Endodermal cell (in vitro differentiated cells): ENCODE measurements at regions not wholly inside any gene's neighbourhood (a gene's known extent, or its start where the extent isn't known, plus 50 kb on each side); places are given as distances from the start of the nearest gene placed in this dataset.

Experiments used
- DNase-seq: peaks from one replicate; pipeline ENCODE4 v3.0.0-alpha.2; 2017
- H3K27ac ChIP-seq: 2 replicates; pipeline ENCODE4 v1.5.1; 2013; ENCODE audit warnings: mild to moderate bottlenecking, low read depth, low read length, moderate library complexity
- H3K27me3 ChIP-seq: 2 replicates; pipeline ENCODE4 v1.6.1; 2013; ENCODE audit warnings: mild to moderate bottlenecking, low read length, moderate library complexity; ENCODE audit not compliant: insufficient read depth, control insufficient read depth, poor library complexity, severe bottlenecking
- H3K36me3 ChIP-seq: 2 replicates; pipeline ENCODE4 v1.7.0; 2013; ENCODE audit warnings: mild to moderate bottlenecking, low read length, moderate library complexity; ENCODE audit not compliant: control insufficient read depth, insufficient read depth
- H3K4me1 ChIP-seq: one replicate; pipeline ENCODE4 v1.7.0; 2013; ENCODE audit warnings: low read length; ENCODE audit not compliant: control insufficient read depth, insufficient read depth
- H3K4me3 ChIP-seq: 2 replicates; pipeline ENCODE4 v1.5.1; 2013; ENCODE audit warnings: mild to moderate bottlenecking, low read length, moderate library complexity
- H3K9ac ChIP-seq: 2 replicates; pipeline ENCODE4 v1.6.1; 2013; ENCODE audit warnings: mild to moderate bottlenecking, low read length, moderate library complexity; ENCODE audit not compliant: poor library complexity, severe bottlenecking; ENCODE audit errors: extremely low read depth
- H3K9me3 ChIP-seq: 2 replicates; pipeline ENCODE4 v1.6.1; 2013; ENCODE audit warnings: mild to moderate bottlenecking, low read length, moderate library complexity; ENCODE audit not compliant: control insufficient read depth
- H3K27ac Mint-ChIP-seq: 2 replicates; pipeline ENCODE4 v1.8.0; 2020; ENCODE audit warnings: mixed read lengths
- H3K27me3 Mint-ChIP-seq: 2 replicates; pipeline ENCODE4 v1.8.0; 2021; ENCODE audit warnings: mild to moderate bottlenecking, mixed read lengths; ENCODE audit not compliant: insufficient read depth
- H3K36me3 Mint-ChIP-seq: 2 replicates; pipeline ENCODE4 v1.8.0; 2020; ENCODE audit warnings: low read depth, mixed read lengths
- H3K4me1 Mint-ChIP-seq: 2 replicates; pipeline ENCODE4 v1.8.0; 2020; ENCODE audit warnings: mixed read lengths
- H3K4me3 Mint-ChIP-seq: 2 replicates; pipeline ENCODE4 v1.8.0; 2020; ENCODE audit warnings: mild to moderate bottlenecking, moderate library complexity, mixed read lengths
- H3K9me3 Mint-ChIP-seq: 2 replicates; pipeline ENCODE4 v1.8.0; 2020; ENCODE audit warnings: mild to moderate bottlenecking, mixed read lengths
- WGBS, 2 experiments: methylation state at CpG; one replicate each; pipeline versions ENCODE4 v1.1.5 to v1.1.7; 2013; ENCODE audit warnings: missing lambda C conversion rate in 2 of 2, mixed read lengths in 1 of 2; ENCODE audit not compliant: insufficient coverage in 1 of 2, insufficient read length in 1 of 2; 5-methylcytosine and 5-hydroxymethylcytosine counted together
- TF ChIP-seq, protein P1 (sequence below): fragments of 200-600 bp; sonication (generic); conservative IDR thresholded peaks from 2 replicates; pipeline ENCODE4 v1.5.0; 2021; ENCODE audit warnings: antibody characterized with exemption, mild to moderate bottlenecking

DNA sequence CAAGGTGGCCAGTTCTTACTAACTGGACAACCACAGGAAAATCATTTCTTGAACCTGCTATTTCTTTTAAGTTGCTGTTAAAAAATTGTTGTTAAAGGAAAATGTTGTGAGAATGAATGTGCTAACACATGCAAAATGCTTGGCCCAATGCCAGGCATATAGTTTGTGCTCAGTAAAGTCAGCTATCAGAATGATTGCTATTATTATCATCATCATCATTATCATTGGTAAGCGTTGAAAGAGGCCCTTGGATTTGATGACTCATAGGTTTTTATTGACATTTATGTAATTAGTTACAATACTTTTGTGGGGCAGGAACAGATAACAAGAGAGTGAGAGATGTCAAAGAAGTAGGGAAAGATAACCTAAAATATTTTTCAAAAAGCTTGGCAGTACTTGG is 394.2 kb upstream of the ZEB2 start:
- Histone ChIP-seq H3K4me1 (no peaks in the 10 kb centered on the region), H3K9me3 (no peaks in the 10 kb centered on the region), H3K27me3 (no peaks in the 10 kb centered on the region), H3K36me3 (no peaks in the 10 kb centered on the region), H3K27ac (no peak overlapping the region), H3K4me3 (no peak overlapping the region), H3K9ac (no peak overlapping the region)
- no peaks in the 10 kb centered on the region for H3K4me1 Mint-ChIP-seq
- H3K9me3 Mint-ChIP-seq: peaks cover 3% of the 10 kb centered on the region
- 92% methylated on average over 1 of the region's 1 CpG; no CpG with 5 or more reads in 1 of the 2 experiments for WGBS, 2 experiments
- H3K4me3 Mint-ChIP-seq: no peak overlapping the region
- no peaks in the 10 kb centered on the region for H3K27me3 Mint-ChIP-seq
- TF ChIP-seq, protein P1, sequence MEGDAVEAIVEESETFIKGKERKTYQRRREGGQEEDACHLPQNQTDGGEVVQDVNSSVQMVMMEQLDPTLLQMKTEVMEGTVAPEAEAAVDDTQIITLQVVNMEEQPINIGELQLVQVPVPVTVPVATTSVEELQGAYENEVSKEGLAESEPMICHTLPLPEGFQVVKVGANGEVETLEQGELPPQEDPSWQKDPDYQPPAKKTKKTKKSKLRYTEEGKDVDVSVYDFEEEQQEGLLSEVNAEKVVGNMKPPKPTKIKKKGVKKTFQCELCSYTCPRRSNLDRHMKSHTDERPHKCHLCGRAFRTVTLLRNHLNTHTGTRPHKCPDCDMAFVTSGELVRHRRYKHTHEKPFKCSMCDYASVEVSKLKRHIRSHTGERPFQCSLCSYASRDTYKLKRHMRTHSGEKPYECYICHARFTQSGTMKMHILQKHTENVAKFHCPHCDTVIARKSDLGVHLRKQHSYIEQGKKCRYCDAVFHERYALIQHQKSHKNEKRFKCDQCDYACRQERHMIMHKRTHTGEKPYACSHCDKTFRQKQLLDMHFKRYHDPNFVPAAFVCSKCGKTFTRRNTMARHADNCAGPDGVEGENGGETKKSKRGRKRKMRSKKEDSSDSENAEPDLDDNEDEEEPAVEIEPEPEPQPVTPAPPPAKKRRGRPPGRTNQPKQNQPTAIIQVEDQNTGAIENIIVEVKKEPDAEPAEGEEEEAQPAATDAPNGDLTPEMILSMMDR: no peak
- no peak for DNase-seq
- no peaks in the 10 kb centered on the region for H3K36me3 Mint-ChIP-seq
- no peak overlapping the region for H3K27ac Mint-ChIP-seq

DNA sequence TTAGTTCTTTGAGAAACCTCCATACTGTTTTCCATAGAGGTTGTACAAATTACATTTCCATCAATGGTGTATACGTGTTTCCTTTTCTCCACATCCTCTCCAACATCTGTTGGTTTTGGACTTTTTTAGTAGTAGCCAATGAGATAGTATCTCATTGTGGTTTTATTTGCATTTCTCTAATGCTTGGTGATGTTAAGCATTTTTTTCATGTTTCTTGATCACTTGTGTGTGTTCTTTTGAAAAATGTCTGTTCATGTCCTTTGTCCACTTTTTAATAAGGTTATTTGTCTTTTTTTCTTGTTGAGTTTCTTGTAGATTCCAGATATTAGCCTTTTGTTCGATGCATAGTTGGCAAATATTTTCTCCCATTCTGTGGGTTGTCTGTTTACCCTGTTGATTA is 392.3 kb upstream of the ZEB2 start:
- H3K9me3 ChIP-seq: no peaks in the 10 kb centered on the region
- H3K36me3 ChIP-seq: no peaks in the 10 kb centered on the region
- H3K27ac Mint-ChIP-seq: no peak overlapping the region
- no peak overlapping the region for H3K4me3 Mint-ChIP-seq
- H3K27me3 Mint-ChIP-seq: no peaks in the 10 kb centered on the region
- H3K27ac ChIP-seq: no peak overlapping the region
- H3K36me3 Mint-ChIP-seq: no peaks in the 10 kb centered on the region
- 100% methylated on average over 2 of the region's 2 CpGs; no CpG with 5 or more reads in 1 of the 2 experiments for WGBS, 2 experiments
- H3K4me1 Mint-ChIP-seq: no peaks in the 10 kb centered on the region
- no peak overlapping the region for H3K9ac ChIP-seq
- TF ChIP-seq, protein P1: no peak
- peaks cover 12% of the 10 kb centered on the region for H3K9me3 Mint-ChIP-seq
- H3K4me3 ChIP-seq: no peak overlapping the region
- H3K27me3 ChIP-seq: no peaks in the 10 kb centered on the region
- no peaks in the 10 kb centered on the region for H3K4me1 ChIP-seq
- no peak for DNase-seq

DNA sequence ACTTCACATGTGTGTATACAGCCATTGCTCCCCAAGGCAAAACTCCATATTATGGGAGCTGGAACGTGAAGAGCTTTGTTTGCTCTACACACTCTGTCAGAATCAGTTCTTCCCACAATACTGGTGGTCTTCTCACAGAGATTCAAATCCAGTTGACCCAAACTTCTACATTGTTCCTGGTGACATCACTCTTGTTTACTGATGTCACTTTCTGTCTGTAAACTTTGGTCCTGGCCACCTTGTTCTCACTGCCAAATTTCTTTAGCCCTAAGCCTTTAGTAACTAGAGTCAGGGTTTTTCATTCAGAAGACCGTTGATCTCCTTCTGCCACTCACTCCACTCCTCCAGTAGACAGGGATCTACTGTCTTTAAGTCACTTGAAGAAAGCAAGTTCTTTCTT is 386.0 kb upstream of the ZEB2 start:
- Histone ChIP-seq H3K4me1 (no peaks in the 10 kb centered on the region), H3K9ac (no peak overlapping the region), H3K27ac (no peak overlapping the region), H3K9me3 (no peaks in the 10 kb centered on the region), H3K36me3 (no peaks in the 10 kb centered on the region), H3K4me3 (no peak overlapping the region), H3K27me3 (no peaks in the 10 kb centered on the region)
- Mint-ChIP-seq H3K36me3 (no peaks in the 10 kb centered on the region), H3K9me3 (peaks cover 25% of the 10 kb centered on the region), H3K27me3 (no peaks in the 10 kb centered on the region), H3K4me1 (peaks cover 6% of the 10 kb centered on the region), H3K27ac (no peak overlapping the region), H3K4me3 (no peak overlapping the region)
- DNase-seq: no peak
- 94% methylated on average over 2 of the region's 2 CpGs for WGBS, 2 experiments
- TF ChIP-seq, protein P1: no peak
